Esophagus muscularis mucosa (tissue), 3 donors: ENCODE measurements at regions not wholly inside any gene's neighbourhood (a gene's known extent, or its start where the extent isn't known, plus 50 kb on each side); places are given as distances from the start of the nearest gene placed in this dataset.

Source experiments
- POLR2AphosphoS5 ChIP-seq, 2 donors: sonication (generic); formaldehyde crosslinking; IDR thresholded peaks; one replicate each; pipeline ENCODE4 v1.6.1; 2017; ENCODE audit warnings: antibody characterized with exemption in 2 of 2
- TF ChIP-seq, protein P1 (sequence below), 3 experiments: fragments of 200-600 bp in 2 of 3; fragments of 450-650 bp in 1 of 3; sonication (generic) in 2 of 3; IDR thresholded peaks; one replicate each; pipeline ENCODE4 v1.5.1; 2017 to 2019; ENCODE audit warnings: antibody characterized with exemption in 3 of 3, mild to moderate bottlenecking in 2 of 3, moderate library complexity in 1 of 3

DNA sequence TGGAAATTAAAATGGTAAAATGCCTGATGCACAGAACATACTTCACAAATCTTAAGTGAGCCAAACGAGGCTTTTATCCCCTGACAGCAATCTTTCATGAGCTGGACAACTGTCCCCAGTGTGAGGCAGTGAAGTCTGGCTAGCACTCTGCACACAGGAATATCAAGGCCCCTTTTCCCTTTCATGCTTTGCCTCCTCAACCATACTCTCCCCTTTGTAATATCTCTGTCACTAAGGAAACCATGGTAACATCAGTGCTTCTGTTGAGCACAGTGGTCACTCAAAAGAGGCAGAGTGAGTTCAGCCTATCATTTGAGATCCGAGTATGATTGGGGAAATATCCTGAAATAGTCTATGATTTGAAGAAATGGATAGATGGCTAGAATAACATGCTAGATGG, 318.3 kb downstream of the ENC1 start:
- TF ChIP-seq, protein P1, sequence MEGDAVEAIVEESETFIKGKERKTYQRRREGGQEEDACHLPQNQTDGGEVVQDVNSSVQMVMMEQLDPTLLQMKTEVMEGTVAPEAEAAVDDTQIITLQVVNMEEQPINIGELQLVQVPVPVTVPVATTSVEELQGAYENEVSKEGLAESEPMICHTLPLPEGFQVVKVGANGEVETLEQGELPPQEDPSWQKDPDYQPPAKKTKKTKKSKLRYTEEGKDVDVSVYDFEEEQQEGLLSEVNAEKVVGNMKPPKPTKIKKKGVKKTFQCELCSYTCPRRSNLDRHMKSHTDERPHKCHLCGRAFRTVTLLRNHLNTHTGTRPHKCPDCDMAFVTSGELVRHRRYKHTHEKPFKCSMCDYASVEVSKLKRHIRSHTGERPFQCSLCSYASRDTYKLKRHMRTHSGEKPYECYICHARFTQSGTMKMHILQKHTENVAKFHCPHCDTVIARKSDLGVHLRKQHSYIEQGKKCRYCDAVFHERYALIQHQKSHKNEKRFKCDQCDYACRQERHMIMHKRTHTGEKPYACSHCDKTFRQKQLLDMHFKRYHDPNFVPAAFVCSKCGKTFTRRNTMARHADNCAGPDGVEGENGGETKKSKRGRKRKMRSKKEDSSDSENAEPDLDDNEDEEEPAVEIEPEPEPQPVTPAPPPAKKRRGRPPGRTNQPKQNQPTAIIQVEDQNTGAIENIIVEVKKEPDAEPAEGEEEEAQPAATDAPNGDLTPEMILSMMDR (IDR thresholded peaks at IDR 0.05) = no peak
- no peak for TF ChIP-seq POLR2AphosphoS5 (IDR thresholded peaks at IDR 0.05)
